Activated naive CD4-positive, alpha-beta T cell treated with anti-CD3 and anti-CD28 coated beads, Interleukin-2, amount 50 U/mL, for 16 hours (primary cell): ENCODE measurements at regions not wholly inside any gene's neighbourhood (a gene's known extent, or its start where the extent isn't known, plus 50 kb on each side); places are given as distances from the start of the nearest gene placed in this dataset.
"Not testable (repeated sequence)": the region's sequence is repeated elsewhere in the genome, so short reads cannot be mapped to it uniquely, and the experiment has no call there.

ENCODE experiments used
- DNase-seq: peaks from one replicate; pipeline ENCODE4 v3.0.0-alpha.2; 2020

DNA sequence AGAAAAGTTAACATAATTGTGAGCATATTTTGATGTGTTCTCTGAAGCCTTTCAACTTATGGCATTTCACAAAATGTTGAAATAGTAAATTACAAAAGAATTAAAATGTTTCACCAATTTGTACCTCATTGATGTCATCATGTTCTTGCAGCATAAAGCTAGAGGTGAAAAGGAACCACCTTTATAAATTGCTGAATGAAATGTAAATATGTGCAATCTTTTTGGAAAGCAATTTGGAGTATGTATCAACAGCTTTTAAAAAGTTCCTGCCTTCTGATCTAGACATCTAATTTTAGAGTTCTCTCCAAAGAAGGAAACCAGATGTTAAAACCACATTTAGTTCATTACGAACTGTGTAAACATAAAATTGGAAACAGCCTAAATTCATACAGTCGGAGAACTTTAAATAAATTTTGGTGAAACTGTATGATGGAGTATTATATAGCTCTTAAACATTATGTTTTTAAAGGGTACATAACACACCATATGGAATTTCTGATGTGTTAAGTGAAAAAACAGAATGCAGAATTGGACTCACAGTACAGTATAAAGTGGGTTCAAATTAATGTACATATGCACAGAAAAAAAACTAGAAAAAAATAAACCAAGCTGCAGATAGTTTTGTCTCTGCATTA, 311.2 kb upstream of the NAALADL2 start:
- DNase-seq: no peak

DNA sequence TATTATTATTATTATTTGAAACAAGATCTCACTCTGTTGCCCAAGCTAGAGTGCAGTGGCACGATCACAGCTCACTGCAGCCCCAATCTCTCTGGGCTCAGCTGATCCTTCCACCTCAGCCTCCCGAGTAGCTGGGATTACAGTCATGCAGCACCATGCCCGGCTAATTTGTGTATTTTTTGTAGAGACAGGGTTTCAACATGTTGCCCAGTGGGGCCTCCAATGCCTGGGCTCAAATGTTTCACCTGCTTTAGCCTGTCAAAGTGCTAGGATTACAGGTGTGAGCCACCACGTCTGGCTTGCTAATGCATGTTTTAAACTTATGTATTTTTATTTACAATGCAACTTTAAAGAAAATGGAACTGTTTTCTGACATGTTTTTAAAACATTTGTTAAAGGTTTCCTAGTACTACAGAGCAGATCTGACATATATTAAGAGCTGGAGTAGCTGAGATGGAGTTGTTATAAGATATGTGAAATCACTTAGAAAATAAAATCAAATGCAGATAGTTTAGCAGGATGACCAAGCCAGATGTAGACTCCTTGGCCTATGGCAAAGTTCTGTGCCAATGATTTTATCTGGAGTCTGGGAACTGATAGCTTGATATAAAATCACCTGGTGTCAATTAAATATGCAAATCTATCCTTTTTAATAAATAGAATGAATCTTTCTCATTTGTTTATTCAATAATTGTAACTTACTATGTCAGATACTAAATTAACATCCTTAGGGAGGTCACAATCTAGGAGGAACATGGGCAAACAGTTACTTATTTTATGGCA, 310.1 kb upstream of the NAALADL2 start:
- DNase-seq: no peak

DNA sequence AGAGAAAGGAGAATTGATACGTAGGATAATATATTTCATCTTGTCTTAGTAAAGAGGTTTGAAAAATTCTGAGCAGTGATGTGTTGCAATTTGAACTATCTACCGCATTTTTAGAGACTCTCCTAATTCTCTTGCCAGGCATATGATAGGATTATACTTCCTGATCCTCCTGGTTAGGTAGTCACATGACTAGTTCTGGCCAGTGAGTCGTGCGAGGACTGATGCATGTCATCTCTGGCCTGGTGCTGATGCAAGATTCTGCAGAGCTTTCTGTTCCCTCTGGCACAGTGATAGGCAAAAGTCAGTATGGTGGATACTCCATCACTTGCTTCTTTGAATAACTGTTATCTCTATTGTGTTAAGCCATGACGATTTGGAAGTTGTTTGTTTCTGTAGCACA, 277.6 kb upstream of the NAALADL2 start:
- DNase-seq: no peak

DNA sequence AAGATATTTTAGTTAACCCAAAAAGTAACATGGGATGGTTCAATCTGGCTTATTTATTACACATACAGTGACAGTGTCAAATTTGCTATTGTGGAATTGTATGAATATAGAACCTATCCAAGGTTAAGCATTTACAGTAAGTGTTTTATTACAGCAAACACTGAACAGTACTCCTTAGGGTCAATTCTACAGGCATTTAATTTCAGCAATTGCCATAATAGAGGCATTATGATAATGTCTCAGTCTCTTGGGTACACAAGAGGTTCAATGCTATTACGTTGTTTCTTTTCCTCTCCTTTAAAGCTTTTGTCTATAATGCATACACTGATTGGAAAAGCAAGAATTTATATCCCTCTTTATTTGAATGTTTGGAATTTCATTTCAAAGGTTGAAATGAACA, 275.7 kb upstream of the NAALADL2 start:
- no peak for DNase-seq

DNA sequence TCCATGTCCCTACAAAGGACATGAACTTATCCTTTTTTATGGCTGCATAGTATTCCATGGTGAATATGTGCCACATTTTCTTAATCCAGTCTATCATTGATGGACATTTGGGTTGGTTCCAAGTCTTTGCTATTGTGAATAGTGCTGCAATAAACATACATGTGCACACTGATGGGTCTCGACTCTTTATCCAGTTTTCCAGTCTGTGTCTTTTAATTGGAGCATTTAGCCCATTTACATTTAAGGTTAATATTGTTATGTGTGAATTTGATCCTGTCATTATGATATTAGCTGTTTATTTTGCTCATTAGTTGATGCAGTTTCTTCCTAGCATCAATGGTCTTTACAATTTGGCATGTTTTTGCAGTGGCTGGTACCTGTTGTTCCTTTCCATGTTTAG, 272.0 kb upstream of the NAALADL2 start:
- not testable (repeated sequence) for DNase-seq

DNA sequence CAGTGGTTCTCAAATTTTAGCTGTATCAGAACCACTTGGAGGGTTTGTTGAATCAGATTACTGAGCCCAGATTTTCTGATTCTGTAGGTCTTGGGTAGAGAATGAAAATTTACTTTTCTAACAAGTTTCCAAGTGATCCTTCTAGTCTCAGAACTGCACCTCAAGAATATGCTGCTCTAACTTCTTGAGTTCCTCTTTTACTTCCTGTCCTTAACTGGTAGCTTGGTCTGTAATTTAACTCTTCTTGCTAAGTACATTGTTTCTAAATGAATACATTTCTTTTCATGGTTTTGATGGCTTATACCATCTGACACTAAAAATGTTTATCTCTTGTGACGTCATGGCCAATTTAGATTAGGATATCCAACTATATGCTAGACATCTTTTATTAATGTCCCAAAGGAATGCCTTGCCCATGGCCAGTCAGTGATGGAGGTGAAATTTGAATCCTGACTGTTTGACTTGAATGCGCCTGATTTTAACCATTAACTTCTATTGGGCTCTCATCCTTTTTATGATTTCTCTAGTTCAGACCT, 262.6 kb upstream of the NAALADL2 start:
- no peak for DNase-seq

DNA sequence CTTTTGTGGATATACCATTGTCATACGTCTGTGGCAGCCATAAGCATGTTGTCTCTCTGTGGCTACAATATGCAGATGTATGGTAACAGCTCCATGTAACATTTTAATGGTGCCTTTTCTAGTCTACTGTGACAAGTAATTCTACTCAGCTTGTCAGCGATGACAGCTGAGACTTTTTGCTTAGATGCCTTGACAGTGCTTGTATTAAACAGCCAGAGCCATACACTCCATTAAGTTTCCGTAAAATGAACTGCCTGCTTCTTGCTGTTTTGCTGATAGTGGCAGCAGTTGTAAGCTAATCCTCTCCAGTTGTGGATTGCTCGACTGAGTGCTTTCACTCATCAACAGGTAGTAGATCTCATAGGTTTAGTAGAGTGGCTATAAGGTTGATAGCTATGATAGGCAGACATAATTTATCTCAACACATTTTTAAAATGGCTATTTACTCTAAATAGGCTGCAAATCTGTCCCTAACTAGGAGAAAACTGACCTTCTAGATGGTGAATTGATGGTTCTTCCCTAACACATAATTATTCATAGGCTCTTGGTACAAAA, 260.2 kb upstream of the NAALADL2 start:
- DNase-seq: no peak

DNA sequence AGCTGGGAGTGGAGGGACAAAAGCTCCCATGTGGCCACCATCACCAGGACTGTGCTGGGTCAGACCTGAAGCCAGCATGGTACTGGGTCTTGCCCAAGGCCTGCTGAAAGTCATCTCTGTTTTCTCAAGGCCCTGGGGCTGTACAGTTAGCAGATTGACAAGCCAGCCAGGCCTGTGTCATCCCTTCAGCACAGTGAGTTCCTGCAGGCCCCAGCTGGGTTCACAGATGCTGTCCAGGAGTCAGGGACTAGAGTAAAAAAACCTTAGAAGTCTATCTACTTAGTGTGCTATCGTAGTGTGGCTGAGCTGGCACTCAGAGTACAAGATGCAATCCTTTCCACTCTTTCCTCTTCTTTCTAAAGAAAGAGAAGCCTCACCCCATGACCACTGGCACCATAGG, 246.0 kb upstream of the NAALADL2 start:
- no peak for DNase-seq

DNA sequence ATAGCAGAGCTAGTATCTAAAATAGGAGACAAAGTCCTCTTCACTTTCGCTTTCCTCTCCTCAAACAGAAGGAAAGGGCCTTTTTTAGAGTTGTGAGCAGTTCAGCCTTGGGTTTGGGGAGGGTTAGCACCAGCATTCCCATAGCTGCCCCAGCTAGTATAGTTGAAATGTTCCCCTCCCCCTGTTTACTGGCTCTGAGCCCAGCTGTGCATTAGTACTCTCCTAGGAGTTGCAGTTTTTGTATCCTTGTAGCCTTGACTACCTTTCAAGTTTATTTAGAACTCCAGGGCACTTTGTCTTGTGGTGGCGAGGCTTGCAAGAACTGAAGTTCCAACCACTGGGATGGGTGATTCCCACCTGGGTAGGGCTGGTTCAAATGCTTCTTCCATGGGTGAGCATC, 245.1 kb upstream of the NAALADL2 start:
- no peak for DNase-seq

DNA sequence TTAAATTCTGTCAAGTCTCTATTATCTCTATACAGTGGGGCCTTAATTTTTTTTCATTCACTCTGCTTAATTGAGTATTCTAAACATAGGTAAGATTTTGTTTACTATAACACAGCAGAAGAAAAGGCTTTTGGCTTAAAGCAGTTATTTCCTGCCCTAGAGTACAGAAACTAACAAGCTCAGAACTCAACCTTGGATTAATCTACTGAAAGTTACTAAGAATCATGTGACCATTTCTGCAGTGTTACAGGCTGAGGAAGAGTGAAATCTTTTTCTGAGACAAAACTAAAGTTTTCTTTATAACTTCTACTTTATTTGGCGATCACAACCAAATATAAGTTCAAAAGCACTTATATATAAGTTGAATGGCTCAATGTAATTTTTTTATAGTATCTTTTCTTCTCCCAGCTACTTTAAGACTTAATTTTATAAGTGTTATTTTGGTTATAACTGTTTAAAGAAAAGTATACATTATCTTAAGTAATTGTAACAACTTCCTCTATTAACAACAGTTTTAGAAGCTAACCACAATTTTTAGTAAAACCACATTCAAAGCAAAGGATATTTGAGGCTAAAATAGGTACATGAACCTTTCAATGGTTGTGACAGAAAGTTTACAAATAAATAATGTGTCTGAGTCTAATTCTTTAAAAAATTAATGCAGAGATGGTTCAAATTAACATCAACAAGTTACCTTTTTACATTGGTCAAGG, 240.6 kb upstream of the NAALADL2 start:
- no peak for DNase-seq

DNA sequence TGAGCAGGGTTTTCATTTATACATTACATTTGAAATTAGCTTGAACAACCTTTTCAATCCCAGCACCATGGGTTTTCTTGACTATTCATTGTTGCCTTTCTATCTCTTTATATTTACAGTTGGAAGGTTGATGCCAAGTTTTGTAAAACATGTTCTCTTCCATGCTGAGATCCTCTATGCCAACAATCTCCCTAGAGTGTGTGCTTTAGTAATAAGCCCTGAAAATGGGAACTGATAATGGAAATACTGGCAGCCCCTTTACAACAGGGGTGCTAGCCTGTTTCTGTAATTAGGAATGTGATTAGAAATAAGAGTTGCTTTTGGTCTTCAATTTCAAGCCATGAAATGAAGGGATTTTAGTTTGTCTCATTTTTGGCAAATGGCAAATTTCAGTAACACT, 239.9 kb upstream of the NAALADL2 start:
- DNase-seq: no peak

DNA sequence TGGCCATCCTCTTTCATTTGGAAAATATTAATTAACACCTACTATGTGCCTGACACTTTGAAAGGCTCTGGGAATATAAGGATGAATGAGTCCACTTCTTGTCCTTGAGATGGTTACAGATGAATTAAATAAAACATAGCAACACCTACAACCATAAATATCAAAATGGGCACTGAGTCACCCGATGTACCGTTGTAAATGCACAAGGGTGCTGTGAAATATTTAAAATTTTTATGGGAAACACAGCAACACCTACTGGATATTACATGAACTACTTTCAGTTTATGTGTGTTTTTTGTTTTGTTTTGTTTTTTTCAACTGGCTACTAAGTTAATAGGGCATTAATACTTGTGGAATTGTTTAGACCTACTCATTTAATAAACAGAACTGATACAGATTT, 239.0 kb upstream of the NAALADL2 start:
- no peak for DNase-seq

DNA sequence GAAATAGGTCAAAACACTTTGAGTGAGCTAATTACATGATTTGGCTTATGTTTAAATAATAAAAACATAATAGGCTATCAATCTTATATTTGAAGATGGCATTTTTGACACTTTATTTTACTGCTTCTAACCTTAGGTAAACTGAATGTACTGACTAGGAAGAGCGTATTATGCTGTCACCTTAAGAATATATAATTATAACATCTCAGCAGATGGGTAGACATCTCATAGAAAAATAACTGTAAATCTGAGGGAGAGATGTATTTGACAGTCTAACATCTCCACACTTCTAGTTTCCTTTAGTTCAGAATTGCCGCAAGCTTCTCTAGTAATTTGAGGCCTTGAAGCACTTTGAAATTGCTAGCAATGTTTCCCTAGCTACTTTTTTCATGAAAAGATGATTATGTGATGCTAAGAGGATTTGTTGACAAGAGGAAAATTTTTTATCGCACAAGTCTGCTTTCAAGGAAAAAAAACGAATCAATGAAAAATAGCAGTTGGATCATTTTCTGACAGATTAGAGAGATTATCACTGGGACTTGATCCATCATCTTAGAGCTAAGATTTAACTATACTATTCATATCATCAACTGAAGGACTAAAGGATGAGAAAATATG, 238.2 kb upstream of the NAALADL2 start:
- no peak for DNase-seq

DNA sequence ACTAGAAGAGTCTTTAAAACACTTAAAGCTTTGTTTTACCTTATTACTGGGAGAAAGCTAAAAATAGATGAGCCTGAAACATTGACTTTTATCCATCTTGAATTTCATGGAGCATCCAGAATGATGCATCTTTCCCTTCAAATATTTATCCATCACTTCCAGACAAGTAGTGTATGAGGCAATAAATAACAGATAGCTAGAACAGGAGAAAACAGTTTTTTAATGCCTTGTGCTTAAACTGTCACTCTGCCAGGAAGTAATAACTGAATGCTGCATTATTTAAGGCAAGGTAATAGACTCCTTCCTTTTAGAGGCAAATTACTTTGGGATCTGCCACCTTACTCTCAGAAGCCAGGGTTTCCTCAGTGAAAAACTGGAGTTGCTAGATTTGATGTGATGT, 225.8 kb upstream of the NAALADL2 start:
- no peak for DNase-seq

DNA sequence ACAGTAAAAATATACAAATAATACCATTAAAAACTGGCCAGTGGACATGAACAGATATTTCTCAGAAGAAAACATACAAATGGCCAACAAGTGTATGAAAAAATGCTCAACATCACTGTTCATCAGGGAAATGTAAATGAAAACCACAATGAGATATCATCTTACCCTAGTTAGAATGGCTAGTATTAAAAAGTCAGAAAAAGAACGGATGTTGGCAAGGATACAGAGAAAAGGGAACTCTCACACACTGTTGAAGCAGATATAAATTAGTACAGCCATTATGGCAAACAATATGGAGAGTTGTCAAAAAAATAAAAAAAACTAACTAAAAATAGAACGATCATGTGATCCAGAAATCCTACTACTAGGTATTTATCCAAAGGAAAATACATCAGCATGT, 222.7 kb upstream of the NAALADL2 start:
- DNase-seq: no peak

DNA sequence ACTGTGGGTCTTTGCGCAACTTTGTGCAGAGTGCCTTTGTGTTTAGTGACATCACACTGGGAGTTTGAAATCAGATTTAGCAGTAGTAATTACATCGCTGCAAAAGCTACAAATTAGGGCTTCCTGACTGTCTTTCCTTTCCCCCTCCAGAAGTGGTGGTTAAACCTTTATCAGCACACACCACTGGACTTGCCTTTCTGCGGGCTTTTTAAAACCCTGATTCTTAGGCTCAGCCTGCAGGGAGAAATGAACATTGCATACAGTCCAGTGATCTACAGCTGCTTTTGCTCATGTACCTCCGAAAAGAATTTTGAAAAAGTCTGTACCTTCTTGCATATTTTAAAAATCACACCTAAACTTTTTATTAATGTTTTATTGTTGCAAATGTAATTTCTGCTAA, 219.7 kb upstream of the NAALADL2 start:
- no peak for DNase-seq

DNA sequence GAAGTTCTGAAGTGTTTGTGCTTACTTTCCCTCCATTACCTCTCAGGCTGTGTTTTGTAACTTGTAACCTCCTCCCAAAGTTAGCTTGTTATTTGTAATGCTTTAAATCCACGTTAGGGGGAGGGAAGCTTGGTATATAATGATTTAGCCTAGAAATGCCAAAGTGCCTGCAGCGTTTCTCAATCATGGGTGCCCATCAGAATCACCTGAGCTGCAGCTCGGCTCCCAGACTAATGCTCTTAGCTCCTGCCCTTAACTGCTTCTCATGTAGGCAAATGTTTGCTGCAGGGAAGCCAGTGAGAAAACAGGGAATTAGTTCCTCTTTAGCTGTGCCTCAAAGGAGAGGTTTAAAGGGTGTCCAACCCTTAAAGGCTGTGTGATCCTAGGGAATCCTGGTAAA, 219.2 kb upstream of the NAALADL2 start:
- no peak for DNase-seq

DNA sequence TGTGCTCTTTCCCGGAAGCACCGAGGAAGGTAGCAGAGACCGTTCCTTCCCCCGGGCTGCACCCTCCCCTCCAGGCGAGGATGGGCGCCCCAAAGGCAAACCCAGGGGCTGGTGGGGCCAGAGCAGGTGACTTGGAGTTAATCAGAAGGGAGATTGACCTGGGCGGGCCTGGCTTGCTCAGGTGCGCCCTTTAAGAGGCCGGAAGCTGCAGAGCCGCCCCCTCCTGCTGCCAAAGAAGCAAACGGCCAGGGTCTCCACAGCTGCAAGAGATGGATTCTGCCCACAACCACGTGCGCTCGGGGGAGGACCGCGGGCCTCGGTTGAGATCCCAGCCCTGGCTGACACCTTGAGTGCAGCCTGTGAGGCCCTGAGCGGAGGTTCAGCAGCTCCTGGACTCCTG, 218.2 kb upstream of the NAALADL2 start:
- no peak for DNase-seq

DNA sequence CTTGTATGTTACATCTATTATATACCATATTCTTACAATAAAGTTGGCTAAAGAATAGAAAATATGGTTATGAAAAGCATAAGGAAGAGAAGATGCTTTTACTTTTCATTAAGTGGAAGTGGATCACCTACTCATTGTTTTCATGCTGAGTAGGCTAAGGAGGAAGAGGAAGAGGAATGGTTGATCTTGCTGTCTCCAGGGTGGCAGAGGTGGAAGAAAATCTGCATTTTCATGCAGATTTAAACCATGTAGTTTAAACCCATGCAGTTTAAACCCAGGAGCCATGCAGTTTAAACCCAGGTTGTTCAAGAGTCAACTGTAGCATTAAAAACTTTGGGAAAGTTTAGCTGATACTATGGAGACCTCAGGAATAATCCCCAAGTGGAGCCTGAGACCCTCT, 214.8 kb upstream of the NAALADL2 start:
- DNase-seq: no peak

DNA sequence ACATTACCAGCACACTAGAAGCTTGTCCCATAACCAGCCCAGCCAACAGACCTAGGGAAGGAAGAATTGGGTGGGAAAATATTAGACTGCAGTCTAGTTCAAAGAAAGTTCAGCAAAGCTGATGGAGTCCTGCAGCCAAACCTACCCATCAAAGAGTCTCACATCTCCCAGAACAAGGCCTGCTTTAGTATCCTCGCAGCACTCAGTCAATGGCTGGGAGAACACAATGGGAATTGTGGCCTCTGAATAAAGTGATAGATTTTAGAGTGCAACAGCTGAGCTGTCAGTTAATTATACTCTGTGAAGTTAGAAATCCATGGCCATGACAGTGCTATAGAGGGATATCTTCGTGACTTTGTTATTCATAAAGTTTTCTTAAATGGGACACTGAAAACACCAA, 207.2 kb upstream of the NAALADL2 start:
- DNase-seq: no peak

DNA sequence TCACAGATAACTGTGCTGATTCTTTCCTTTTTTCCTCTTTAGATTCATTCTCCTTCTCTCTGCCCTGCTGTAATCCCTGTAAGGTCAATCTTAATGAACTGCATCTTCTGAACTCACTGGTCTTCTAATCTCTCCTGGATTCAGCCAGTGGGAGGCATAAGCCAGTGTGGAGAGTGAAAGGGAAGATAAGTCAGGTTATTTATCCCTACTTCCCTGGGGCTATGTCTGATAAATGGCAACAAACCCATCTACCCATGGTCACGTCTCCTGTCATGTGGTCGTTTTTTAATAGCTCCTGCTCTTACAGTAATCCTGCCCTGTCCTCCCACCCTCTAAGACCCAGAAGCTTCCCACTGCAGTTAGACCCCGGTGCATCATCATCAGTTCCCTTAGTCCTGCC, 199.6 kb upstream of the NAALADL2 start:
- no peak for DNase-seq

DNA sequence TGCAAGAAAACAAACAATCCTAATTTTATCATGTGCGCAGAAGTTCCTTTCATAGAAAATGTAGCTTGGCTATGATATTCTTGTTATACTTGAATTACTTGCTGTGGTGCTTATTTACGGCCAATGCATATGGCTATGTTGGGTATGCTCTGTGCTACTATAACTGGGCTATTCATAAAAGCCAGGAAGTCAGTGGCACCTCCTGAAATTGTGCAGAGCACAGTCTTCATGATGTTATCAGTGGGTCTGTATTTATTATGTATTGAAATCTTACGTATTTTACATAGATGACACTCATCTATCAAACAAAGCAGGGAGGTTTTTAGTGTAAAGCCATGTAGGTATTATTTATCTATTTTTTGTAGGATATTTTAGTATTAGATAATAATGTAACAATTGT, 196.5 kb upstream of the NAALADL2 start:
- no peak for DNase-seq

DNA sequence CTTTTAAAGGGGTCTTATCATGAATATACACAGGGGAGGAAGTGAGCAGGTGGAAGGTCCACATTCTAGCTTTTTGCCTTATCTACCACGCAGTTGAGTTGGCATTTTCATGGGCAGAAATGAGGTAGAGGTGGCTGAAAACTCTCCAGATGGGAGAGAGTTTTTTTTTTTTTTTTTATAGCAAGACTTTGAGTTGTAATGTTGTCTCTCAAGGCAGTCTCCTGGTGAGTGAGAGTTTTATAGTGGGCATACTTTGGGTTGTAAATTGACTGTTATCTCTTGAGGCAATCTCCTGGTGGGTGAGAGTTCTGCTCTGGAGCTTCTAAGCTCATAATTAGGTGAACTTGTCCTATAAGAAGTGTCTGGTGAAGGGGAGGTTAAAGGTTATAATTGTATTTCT, 191.7 kb upstream of the NAALADL2 start:
- no peak for DNase-seq
